ENCODE measurements at regions not wholly inside any gene's neighbourhood (a gene's known extent, or its start where the extent isn't known, plus 50 kb on each side); places are given as distances from the start of the nearest gene placed in this dataset.
A peak's percentile ranks its signal among the peaks of the same experiment; 100 is the strongest.

GRCh38 chr3:94184781-94185180 lies 121.9 kb downstream of the NSUN3 start:
- H3K9me3 ChIP-seq (ENCODE audit: control insufficient read depth in 1 of 2, insufficient read depth in 1 of 2, low read depth in 1 of 2, low read length in 2 of 2) = no peaks in the 10 kb centered on the region
- no TSS peak for BruUV-seq (replicated peaks)
- H3K4me2 ChIP-seq (ENCODE audit: low read length) = peak overlapping the region; percentile 41
- ChIA-PET CTCF (no interaction called here), POLR2A (no interaction called here), RAD21 (ENCODE audit: low non-redundant PET in 1 of 2, low total read pairs in 2 of 2, uncharacterized antibody in 2 of 2, unreplicated experiment in 2 of 2) (no interaction called here)
- ATAC-seq = no peak
- H3K4me3 ChIP-seq (replicated peaks in 1 of 2; ENCODE audit: low read depth in 1 of 2, low read length in 2 of 2) = no peak overlapping the region
- H3K4me1 ChIP-seq (ENCODE audit: control insufficient read depth in 1 of 2, insufficient read depth in 2 of 2, low read length in 2 of 2) = peaks cover 0 to 16% of the 10 kb centered on the region in 2 experiments; a peak in 3 of 4 replicates
- no peaks in the 10 kb centered on the region for H4K20me1 ChIP-seq (ENCODE audit: insufficient read depth)
- H3K9me2 ChIP-seq (ENCODE audit: insufficient read depth) = no peaks in the 10 kb centered on the region
- H3K79me2 ChIP-seq (ENCODE audit: insufficient read depth, low read length) = no peaks in the 10 kb centered on the region
- H2AFZ ChIP-seq (ENCODE audit: low read depth, low read length, poor library complexity, severe bottlenecking) = no peak overlapping the region
- H3K27me3 ChIP-seq (ENCODE audit: insufficient read depth, low read length) = no peaks in the 10 kb centered on the region
- H3K36me3 ChIP-seq (ENCODE audit: control insufficient read depth in 1 of 2, insufficient read depth in 2 of 2, low read length in 2 of 2) = no peaks in the 10 kb centered on the region
- DNase-seq (ENCODE audit: low read depth, low spot score) = no peak
- no peak for TF ChIP-seq SP1 (IDR thresholded peaks at IDR 0.05; ENCODE audit: low read depth)
- TF ChIP-seq ZBTB33 (IDR thresholded peaks at IDR 0.05; ENCODE audit: extremely low read depth, insufficient replicate concordance, low read length) = no peak
- no peak for TF ChIP-seq EGR1 (IDR thresholded peaks at IDR 0.05; ENCODE audit: low read depth)
- TF ChIP-seq YY1 (IDR thresholded peaks at IDR 0.05; ENCODE audit: extremely low read depth, insufficient replicate concordance, low read depth, low read length) = no peak
- TF ChIP-seq MAX (IDR thresholded peaks at IDR 0.05) = no peak
- TF ChIP-seq ELF1 (IDR thresholded peaks at IDR 0.05; ENCODE audit: borderline replicate concordance, low read depth) = no peak
- TF ChIP-seq CEBPB (IDR thresholded peaks at IDR 0.05; ENCODE audit: low read depth) = no peak
- no peak for TF ChIP-seq ZFX (IDR thresholded peaks at IDR 0.05)
- TF ChIP-seq JUND (IDR thresholded peaks at IDR 0.05) = no peak
- TF ChIP-seq CBX3 (IDR thresholded peaks at IDR 0.05; ENCODE audit: low read depth) = no peak
- no peak for TF ChIP-seq REST (IDR thresholded peaks at IDR 0.05; ENCODE audit: low read depth)
- no peak for TF ChIP-seq ATF3 (IDR thresholded peaks at IDR 0.05)
- TF ChIP-seq POLR2A (IDR thresholded peaks at IDR 0.05; ENCODE audit: borderline replicate concordance, extremely low read depth, insufficient read depth, insufficient read length) = no peak
- no peak for TF ChIP-seq CTCF (IDR thresholded peaks at IDR 0.05 in 2 of 3, conservative IDR thresholded peaks at IDR 0.05 in 1 of 3; ENCODE audit: borderline replicate concordance in 1 of 3, insufficient read depth in 1 of 3, low read depth in 2 of 3, low read length in 2 of 3)
- TF ChIP-seq SIN3A (IDR thresholded peaks at IDR 0.05; ENCODE audit: low read depth) = no peak
- H3K27ac ChIP-seq (ENCODE audit: low read depth, low read length) = no peak overlapping the region
- intact Hi-C loops (cut with micrococcal nuclease) = no loop called here
- no peak overlapping the region for H3K9ac ChIP-seq (ENCODE audit: low read length)
